K562 (cell line): ENCODE measurements at regions not wholly inside any gene's neighbourhood (a gene's known extent, or its start where the extent isn't known, plus 50 kb on each side); places are given as distances from the start of the nearest gene placed in this dataset.

Source experiments
- ATAC-seq: fragments of 200-7000 bp; cut with Tn5 transposase; 3 replicates; pipeline ENCODE4 v1.9.1; 2020; ENCODE audit warnings: moderate library complexity
- BruUV-seq: library from RNA; stranded (reverse); fragments of 400-500 nt; replicated peaks from 2 replicates; lab custom pipeline; 2021; lab: Mats Ljungman, UMichigan
- CTCF ChIA-PET: fragments of 300-600 bp; formaldehyde crosslinking; extraction: SDS; loops from one replicate; lab custom pipeline; 2021; ENCODE audit warnings: low intra/inter-chr PET ratio; lab: Yijun Ruan, JAX
- POLR2A ChIA-PET: fragments of 300-600, 350-650 bp; sonication (Branson Sonifier 250); formaldehyde crosslinking; extraction: SDS; loops from one replicate; lab custom pipeline; 2021; ENCODE audit warnings: antibody characterized with exemption, inconsistent platforms; lab: Yijun Ruan, JAX
- DNase-seq, 4 experiments: peaks; one replicate each; pipeline versions ENCODE4 v3.0.0 to v3.0.0-alpha.2; 2011 to 2018; ENCODE audit warnings: low spot score in 3 of 4, mixed read lengths in 3 of 4; ENCODE audit errors: extremely low read depth in 1 of 4
- FAIRE-seq: peaks from 2 replicates; lab custom pipeline; 2011; peaks lifted over from hg19 to GRCh38; lab: Jason Lieb, UNC
- H2AFZ ChIP-seq: 2 replicates; pipeline ENCODE4 v1.6.0; 2011; ENCODE audit warnings: low read depth, low read length, control low read depth, inconsistent platforms
- H3K27ac ChIP-seq: fragments of 200-600 bp; 3 replicates; pipeline ENCODE4 v1.8.0; 2011; ENCODE audit warnings: low read depth, mild to moderate bottlenecking, control low read depth, inconsistent platforms, low read length, moderate library complexity, mixed read lengths; ENCODE audit errors: extremely low read depth
- H3K27me3 ChIP-seq, 2 experiments: fragments of 300-600 bp in 1 of 2; 2 replicates in 1 of 2; 3 replicates in 1 of 2; pipeline versions ENCODE4 v1.6.0 to v1.8.0; 2011; ENCODE audit warnings: inconsistent platforms in 2 of 2, low read length in 2 of 2, mild to moderate bottlenecking in 1 of 2, mixed read lengths in 1 of 2, moderate library complexity in 1 of 2; ENCODE audit not compliant: control insufficient read depth in 2 of 2, insufficient read depth in 2 of 2
- H3K36me3 ChIP-seq: fragments of 300-600 bp; 3 replicates; pipeline ENCODE4 v1.8.0; 2011; ENCODE audit warnings: mild to moderate bottlenecking, low read length, inconsistent platforms; ENCODE audit not compliant: control insufficient read depth, insufficient read depth
- H3K4me1 ChIP-seq, 2 experiments: fragments of 200-600 bp in 1 of 2; replicated peaks in 1 of 2; 2 replicates in 1 of 2; 3 replicates in 1 of 2; pipeline versions ENCODE4 v1.5.1 to v1.8.0; 2011; ENCODE audit warnings: inconsistent platforms in 2 of 2, low read length in 2 of 2, mild to moderate bottlenecking in 1 of 2, mixed read lengths in 1 of 2, moderate library complexity in 1 of 2; ENCODE audit not compliant: control insufficient read depth in 2 of 2, insufficient read depth in 2 of 2
- H3K4me2 ChIP-seq: 2 replicates; pipeline ENCODE4 v1.6.1; 2011; ENCODE audit warnings: low read length, control low read depth, inconsistent platforms, mixed read lengths; ENCODE audit not compliant: insufficient read depth
- H3K4me3 ChIP-seq: fragments of 200-600 bp; sonication (generic), shearing (Covaris generic); 2 replicates; pipeline ENCODE4 v1.5.1; 2016; ENCODE audit warnings: control low read depth, inconsistent platforms
- H3K79me2 ChIP-seq: fragments of 200-600 bp; 3 replicates; pipeline ENCODE4 v1.8.0; 2011; ENCODE audit warnings: low read length, inconsistent platforms; ENCODE audit not compliant: control insufficient read depth, insufficient read depth
- H3K9ac ChIP-seq, 2 experiments: 2 replicates each; pipeline versions ENCODE4 v1.6.0 to v1.6.1; 2011; ENCODE audit warnings: low read depth in 2 of 2, low read length in 2 of 2, control low read depth in 1 of 2, inconsistent platforms in 1 of 2, mild to moderate bottlenecking in 1 of 2, mixed read lengths in 1 of 2; ENCODE audit not compliant: insufficient read depth in 1 of 2
- H3K9me1 ChIP-seq: one replicate; pipeline ENCODE4 v1.6.0; 2011; ENCODE audit warnings: inconsistent platforms, mild to moderate bottlenecking, low read length, moderate library complexity; ENCODE audit not compliant: control insufficient read depth, insufficient read depth
- H3K9me3 ChIP-seq: replicated peaks from 2 replicates; pipeline ENCODE4 v1.5.1; 2011; ENCODE audit warnings: low read depth, low read length, inconsistent platforms; ENCODE audit not compliant: control insufficient read depth, insufficient read depth
- H4K20me1 ChIP-seq: replicated peaks from 2 replicates; pipeline ENCODE4 v1.6.1; 2011; ENCODE audit warnings: low read length, inconsistent platforms, mixed read lengths; ENCODE audit not compliant: control insufficient read depth, insufficient read depth
- BRD4 ChIP-seq: fragments of 200-600 bp; sonication (generic); IDR thresholded peaks from 2 replicates; pipeline ENCODE4 v1.6.1; 2017; ENCODE audit warnings: inconsistent platforms
- E4F1 ChIP-seq: fragments of 250-450 bp; sonication (Bioruptor Pico); IDR thresholded peaks from 2 replicates; pipeline ENCODE4 v1.5.0; 2021; ENCODE audit warnings: mild to moderate bottlenecking, borderline replicate concordance
- ELF4 ChIP-seq: fragments of 450-650 bp; formaldehyde crosslinking; IDR thresholded peaks from 2 replicates; pipeline ENCODE4 v1.4.0; 2022; ENCODE audit warnings: missing genetic modification characterization
- ETV6 ChIP-seq, 3 experiments: fragments of 150-350 bp in 1 of 3; sonication (generic) in 1 of 3; formaldehyde crosslinking in 1 of 3; IDR thresholded peaks; 2 replicates each; pipeline versions ENCODE4 v1.6.1 to v1.8.0; 2014 to 2022; ENCODE audit warnings: borderline replicate concordance in 2 of 3, low read depth in 2 of 3, antibody characterized with exemption in 1 of 3, low read length in 1 of 3, mild to moderate bottlenecking in 1 of 3, missing genetic modification reagents in 1 of 3
- GABPA ChIP-seq: fragments of 200-800 bp; sonication (Bioruptor generic); conservative IDR thresholded peaks from 2 replicates; pipeline ENCODE4 v1.6.1; 2016; ENCODE audit warnings: low read depth, missing genetic modification characterization, missing compliant biosample characterization
- PHF8 ChIP-seq: fragments of 200-600 bp; sonication (generic); IDR thresholded peaks from 2 replicates; pipeline ENCODE4 v1.6.1; 2012; ENCODE audit warnings: mixed run types, mild to moderate bottlenecking, inconsistent platforms, low read length, moderate library complexity, borderline replicate concordance
- WGBS: fragments of 100-300 bp; shearing (Covaris generic); methylation state at CpG from one replicate; pipeline ENCODE4 v1.1.6; 2016; ENCODE audit warnings: low coverage, mixed read lengths; ENCODE audit not compliant: insufficient coverage; ENCODE audit errors: missing lambda C conversion rate; 5-methylcytosine and 5-hydroxymethylcytosine counted together
- in situ Hi-C: fragments of 300-500 bp; cut with MboI; formaldehyde crosslinking; loops from 4 replicates; pipeline ENCODE4 v1.15.0; 2018; ENCODE audit warnings: inconsistent platforms, mixed read lengths
- intact Hi-C: fragments of 100-400 bp; cut with micrococcal nuclease; formaldehyde crosslinking; loops from 2 replicates; pipeline ENCODE4 v1.14.2; 2022
- TF ChIP-seq, protein P1 (sequence below): fragments of 450-650 bp; formaldehyde crosslinking; IDR thresholded peaks from 2 replicates; pipeline ENCODE4 v1.4.0; 2022; ENCODE audit warnings: missing genetic modification characterization
- TF ChIP-seq, protein P2 (sequence below): fragments of 450-650 bp; formaldehyde crosslinking; IDR thresholded peaks from 2 replicates; pipeline ENCODE4 v1.4.0; 2020; ENCODE audit warnings: mild to moderate bottlenecking, moderate library complexity
- TF ChIP-seq, protein P3 (sequence below): sonication (generic); formaldehyde crosslinking; IDR thresholded peaks from 2 replicates; pipeline ENCODE4 v1.8.1; 2023; ENCODE audit warnings: mild to moderate bottlenecking, missing genetic modification reagents, moderate library complexity
- TF ChIP-seq, protein P4 (sequence below), 2 experiments: fragments of 250-450 bp in 1 of 2; fragments of 450-650 bp in 1 of 2; sonication (Bioruptor Pico) in 1 of 2; IDR thresholded peaks; 2 replicates each; pipeline versions ENCODE4 v1.6.1 to v1.8.0; 2016 to 2021; ENCODE audit warnings: mild to moderate bottlenecking in 2 of 2, moderate library complexity in 2 of 2, missing compliant biosample characterization in 1 of 2, missing genetic modification characterization in 1 of 2

DNA sequence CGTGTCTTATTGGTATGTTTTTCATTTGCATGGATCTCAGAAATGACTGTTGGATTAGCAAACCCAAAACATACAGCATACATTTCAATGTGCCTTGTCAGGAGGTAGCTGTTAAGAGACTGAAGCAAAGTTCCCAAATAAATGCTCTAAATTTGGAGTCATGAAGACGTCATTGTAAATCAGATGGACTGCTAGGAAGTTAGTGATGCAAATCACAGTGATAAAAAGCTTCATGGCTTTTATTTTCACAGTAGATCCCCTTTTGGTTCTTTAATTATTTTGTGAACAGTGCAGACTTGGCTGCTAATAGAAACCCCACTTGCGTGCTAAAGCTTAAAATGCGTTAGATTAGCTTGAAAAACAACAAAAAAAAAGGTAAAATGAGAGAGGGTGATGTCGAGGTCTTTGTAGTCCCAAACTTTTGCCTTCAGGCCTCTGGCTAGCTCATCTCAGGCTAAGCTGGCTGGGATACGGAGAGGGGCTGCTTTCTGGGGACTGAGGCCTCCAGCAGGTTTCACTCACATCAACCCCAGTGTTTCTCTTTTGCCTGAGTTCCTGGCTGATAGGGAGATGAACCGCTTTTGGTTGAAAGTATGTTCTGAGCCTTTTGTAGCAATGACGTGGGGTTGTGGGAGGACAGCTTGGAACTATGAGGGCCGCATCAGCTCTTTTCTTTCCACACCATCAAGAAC lies 107.1 kb upstream of the CDCA7L start:
- ATAC-seq, result no peak
- CTCF ChIA-PET, result interaction anchor here (0.6 kb wide), 1 partner anchor 16 kb away, joined by 3 read pairs; no protein-coding TSS in a partner anchor
- WGBS, result 2% methylated on average over 9 of the region's 9 CpGs
- TF ChIP-seq, protein P1, sequence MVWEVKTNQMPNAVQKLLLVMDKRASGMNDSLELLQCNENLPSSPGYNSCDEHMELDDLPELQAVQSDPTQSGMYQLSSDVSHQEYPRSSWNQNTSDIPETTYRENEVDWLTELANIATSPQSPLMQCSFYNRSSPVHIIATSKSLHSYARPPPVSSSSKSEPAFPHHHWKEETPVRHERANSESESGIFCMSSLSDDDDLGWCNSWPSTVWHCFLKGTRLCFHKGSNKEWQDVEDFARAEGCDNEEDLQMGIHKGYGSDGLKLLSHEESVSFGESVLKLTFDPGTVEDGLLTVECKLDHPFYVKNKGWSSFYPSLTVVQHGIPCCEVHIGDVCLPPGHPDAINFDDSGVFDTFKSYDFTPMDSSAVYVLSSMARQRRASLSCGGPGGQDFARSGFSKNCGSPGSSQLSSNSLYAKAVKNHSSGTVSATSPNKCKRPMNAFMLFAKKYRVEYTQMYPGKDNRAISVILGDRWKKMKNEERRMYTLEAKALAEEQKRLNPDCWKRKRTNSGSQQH (CRISPR knock-in tag), result no peak
- TF ChIP-seq GABPA (tag) (no peak), E4F1 (no peak), ETV6 (IDR thresholded peaks at IDR 0.05; ENCODE audit: borderline replicate concordance in 1 of 2, low read depth in 2 of 2, low read length in 1 of 2) (no peak), ETV6 (CRISPR knock-in tag; IDR thresholded peaks at IDR 0.05; ENCODE audit: borderline replicate concordance) (no peak), ELF4 (CRISPR knock-in tag) (no peak), PHF8 (no peak), BRD4 (no peak)
- TF ChIP-seq, protein P2, sequence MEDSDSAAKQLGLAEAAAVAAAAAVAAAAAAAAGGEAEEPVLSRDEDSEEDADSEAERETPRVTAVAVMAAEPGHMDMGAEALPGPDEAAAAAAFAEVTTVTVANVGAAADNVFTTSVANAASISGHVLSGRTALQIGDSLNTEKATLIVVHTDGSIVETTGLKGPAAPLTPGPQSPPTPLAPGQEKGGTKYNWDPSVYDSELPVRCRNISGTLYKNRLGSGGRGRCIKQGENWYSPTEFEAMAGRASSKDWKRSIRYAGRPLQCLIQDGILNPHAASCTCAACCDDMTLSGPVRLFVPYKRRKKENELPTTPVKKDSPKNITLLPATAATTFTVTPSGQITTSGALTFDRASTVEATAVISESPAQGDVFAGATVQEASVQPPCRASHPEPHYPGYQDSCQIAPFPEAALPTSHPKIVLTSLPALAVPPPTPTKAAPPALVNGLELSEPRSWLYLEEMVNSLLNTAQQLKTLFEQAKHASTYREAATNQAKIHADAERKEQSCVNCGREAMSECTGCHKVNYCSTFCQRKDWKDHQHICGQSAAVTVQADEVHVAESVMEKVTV (CRISPR knock-in tag), result no peak
- TF ChIP-seq, protein P3, sequence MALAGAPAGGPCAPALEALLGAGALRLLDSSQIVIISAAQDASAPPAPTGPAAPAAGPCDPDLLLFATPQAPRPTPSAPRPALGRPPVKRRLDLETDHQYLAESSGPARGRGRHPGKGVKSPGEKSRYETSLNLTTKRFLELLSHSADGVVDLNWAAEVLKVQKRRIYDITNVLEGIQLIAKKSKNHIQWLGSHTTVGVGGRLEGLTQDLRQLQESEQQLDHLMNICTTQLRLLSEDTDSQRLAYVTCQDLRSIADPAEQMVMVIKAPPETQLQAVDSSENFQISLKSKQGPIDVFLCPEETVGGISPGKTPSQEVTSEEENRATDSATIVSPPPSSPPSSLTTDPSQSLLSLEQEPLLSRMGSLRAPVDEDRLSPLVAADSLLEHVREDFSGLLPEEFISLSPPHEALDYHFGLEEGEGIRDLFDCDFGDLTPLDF (CRISPR knock-in tag), result no peak
- TF ChIP-seq, protein P4, sequence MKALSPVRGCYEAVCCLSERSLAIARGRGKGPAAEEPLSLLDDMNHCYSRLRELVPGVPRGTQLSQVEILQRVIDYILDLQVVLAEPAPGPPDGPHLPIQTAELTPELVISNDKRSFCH (CRISPR knock-in tag; IDR thresholded peaks at IDR 0.05), result no peak
- TF ChIP-seq, protein P4 (tag; IDR thresholded peaks at IDR 0.05), result no peak

More for the DNA sequence above, 107.1 kb upstream of the CDCA7L start:
- Histone ChIP-seq H3K4me2 (no peak overlapping the region), H3K9me1 (no peaks in the 10 kb centered on the region), H3K27ac (no peak overlapping the region), H4K20me1 (no peaks in the 10 kb centered on the region), H3K79me2 (no peaks in the 10 kb centered on the region), H2AFZ (no peak overlapping the region), H3K9me3 (no peaks in the 10 kb centered on the region), H3K36me3 (no peaks in the 10 kb centered on the region), H3K27me3 (peaks cover 31 to 42% of the 10 kb centered on the region in 2 experiments), H3K9ac (no peak overlapping the region), H3K4me3 (no peak overlapping the region), H3K4me1 (no peaks in the 10 kb centered on the region)
- POLR2A ChIA-PET, result interaction anchor here (0.6 to 0.9 kb wide), 2 partner anchors 14 to 62 kb away, joined by 3 to 6 read pairs; no protein-coding TSS in a partner anchor
- intact Hi-C loops, result no loop called here
- FAIRE-seq (no peak), DNase-seq (no peak)
- BruUV-seq, result no TSS peak
- in situ Hi-C loops, result no loop called here
